Lower lobe of right lung (tissue), 2 donors: ENCODE measurements at regions not wholly inside any gene's neighbourhood (a gene's known extent, or its start where the extent isn't known, plus 50 kb on each side); places are given as distances from the start of the nearest gene placed in this dataset.

Experiments
- ATAC-seq, 2 donors: fragments of 200-7000 bp; cut with Tn5 transposase; one replicate each; pipeline ENCODE4 v1.9.1; 2020 to 2022; ENCODE audit warnings: mild to moderate bottlenecking in 2 of 2, moderate library complexity in 2 of 2
- DNase-seq: peaks from one replicate; pipeline ENCODE4 v3.0.0-alpha.2; 2020
- H3K27ac ChIP-seq: fragments of 200-600 bp; one replicate; pipeline ENCODE4 v1.8.0; 2022
- H3K27me3 ChIP-seq: fragments of 200-600 bp; one replicate; pipeline ENCODE4 v1.8.0; 2022; ENCODE audit warnings: low read depth
- H3K36me3 ChIP-seq: fragments of 200-600 bp; one replicate; pipeline ENCODE4 v1.8.0; 2022; ENCODE audit warnings: mild to moderate bottlenecking
- H3K4me1 ChIP-seq: fragments of 200-600 bp; one replicate; pipeline ENCODE4 v1.8.0; 2022
- H3K4me3 ChIP-seq: fragments of 200-600 bp; one replicate; pipeline ENCODE4 v1.8.0; 2022; ENCODE audit warnings: mild to moderate bottlenecking
- H3K9me3 ChIP-seq: fragments of 200-600 bp; one replicate; pipeline ENCODE4 v1.8.0; 2022
- CTCF ChIP-seq: fragments of 200-600 bp; IDR thresholded peaks from one replicate; pipeline ENCODE4 v1.8.0; 2022; ENCODE audit warnings: antibody characterized with exemption, mild to moderate bottlenecking
- intact Hi-C: fragments of 100-400 bp; cut with DNase I; formaldehyde crosslinking; loops from one replicate; pipeline ENCODE4 v1.11.0; 2022
- donor health status: DM: no; HTN: yes; CAD: no; lungs with severe emphysema.

GRCh38 chrX:22430701-22431100 is 158.0 kb downstream of the CBLL2 start:
- no peak for TF ChIP-seq CTCF
- Histone ChIP-seq H3K9me3 (no peaks in the 10 kb centered on the region), H3K27me3 (no peaks in the 10 kb centered on the region), H3K27ac (no peak overlapping the region), H3K36me3 (no peaks in the 10 kb centered on the region), H3K4me1 (no peaks in the 10 kb centered on the region), H3K4me3 (no peak overlapping the region)
- DNase-seq (no peak), ATAC-seq (no peak)
- intact Hi-C loops: no loop called here

- H3K27ac ChIP-seq: no peak overlapping the region
- H3K4me3 ChIP-seq: no peak overlapping the region
- H3K9me3 ChIP-seq: no peaks in the 10 kb centered on the region
- intact Hi-C loops: no loop called here
- no peaks in the 10 kb centered on the region for H3K36me3 ChIP-seq
- ATAC-seq (no peak), DNase-seq (no peak)
- TF ChIP-seq CTCF: no peak
- no peaks in the 10 kb centered on the region for H3K4me1 ChIP-seq
- no peaks in the 10 kb centered on the region for H3K27me3 ChIP-seq
Observed at GRCh38 chrX:22433292-22434070, 160.8 kb downstream of the CBLL2 start.

GRCh38 chrX:22445880-22446279 is 173.2 kb downstream of the CBLL2 start:
- DNase-seq (no peak), ATAC-seq (no peak)
- Histone ChIP-seq H3K9me3 (no peaks in the 10 kb centered on the region), H3K4me1 (no peaks in the 10 kb centered on the region), H3K27ac (no peak overlapping the region), H3K36me3 (no peaks in the 10 kb centered on the region), H3K4me3 (no peak overlapping the region), H3K27me3 (no peaks in the 10 kb centered on the region)
- TF ChIP-seq CTCF: no peak
- intact Hi-C loops: no loop called here

- Histone ChIP-seq H3K4me3 (no peak overlapping the region), H3K4me1 (no peaks in the 10 kb centered on the region), H3K9me3 (no peaks in the 10 kb centered on the region), H3K27me3 (no peaks in the 10 kb centered on the region), H3K27ac (no peak overlapping the region), H3K36me3 (no peaks in the 10 kb centered on the region)
- ATAC-seq (no peak), DNase-seq (no peak)
- intact Hi-C loops: no loop called here
- no peak for TF ChIP-seq CTCF
Observed at GRCh38 chrX:22462959-22463358, 190.2 kb downstream of the CBLL2 start.

- no peak for ATAC-seq
- H3K36me3 ChIP-seq: no peaks in the 10 kb centered on the region
- no peak for DNase-seq
- H3K4me1 ChIP-seq: no peaks in the 10 kb centered on the region
- no peak overlapping the region for H3K4me3 ChIP-seq
- no peak for TF ChIP-seq CTCF
- no peak overlapping the region for H3K27ac ChIP-seq
- intact Hi-C loops: no loop called here
- H3K27me3 ChIP-seq: no peaks in the 10 kb centered on the region
- H3K9me3 ChIP-seq: no peaks in the 10 kb centered on the region
Observed at GRCh38 chrX:22467571-22467970, 194.9 kb downstream of the CBLL2 start.
